ENCODE measurements at regions not wholly inside any gene's neighbourhood (a gene's known extent, or its start where the extent isn't known, plus 50 kb on each side); places are given as distances from the start of the nearest gene placed in this dataset.

GRCh38 chr2:221109552-221109951 lies 462.6 kb downstream of the EPHA4 start:
- H3K27ac ChIP-seq: no peak overlapping the region
- no peak for TF ChIP-seq CTCF (IDR thresholded peaks at IDR 0.05; ENCODE audit: low read depth, low read length)
- no peak overlapping the region for H3K4me3 ChIP-seq
- no peaks in the 10 kb centered on the region for H3K36me3 ChIP-seq
- no peaks in the 10 kb centered on the region for H3K9me3 ChIP-seq (ENCODE audit: low read depth)
- peaks cover 6% of the 10 kb centered on the region for H3K4me1 ChIP-seq (ENCODE audit: low read depth)
- H3K27me3 ChIP-seq: no peaks in the 10 kb centered on the region
- DNase-seq (ENCODE audit: low read depth in 1 of 2, low spot score in 1 of 2): no peak

GRCh38 chr2:221111739-221112138 lies 460.4 kb downstream of the EPHA4 start:
- Histone ChIP-seq H3K9me3 (ENCODE audit: low read depth) (no peaks in the 10 kb centered on the region), H3K4me1 (ENCODE audit: low read depth) (no peaks in the 10 kb centered on the region), H3K4me3 (no peak overlapping the region), H3K27ac (no peak overlapping the region), H3K36me3 (no peaks in the 10 kb centered on the region), H3K27me3 (no peaks in the 10 kb centered on the region)
- no peak for TF ChIP-seq CTCF (IDR thresholded peaks at IDR 0.05; ENCODE audit: low read depth, low read length)
- DNase-seq (ENCODE audit: low read depth in 1 of 2, low spot score in 1 of 2): no peak

- TF ChIP-seq CTCF (IDR thresholded peaks at IDR 0.05; ENCODE audit: low read depth, low read length): no peak
- DNase-seq (ENCODE audit: low read depth in 1 of 2, low spot score in 1 of 2): no peak
- H3K27me3 ChIP-seq: no peaks in the 10 kb centered on the region
- H3K27ac ChIP-seq: no peak overlapping the region
- no peak overlapping the region for H3K4me3 ChIP-seq
- H3K36me3 ChIP-seq: no peaks in the 10 kb centered on the region
- H3K4me1 ChIP-seq (ENCODE audit: low read depth): no peaks in the 10 kb centered on the region
- H3K9me3 ChIP-seq (ENCODE audit: low read depth): no peaks in the 10 kb centered on the region
These were observed 459.4 kb downstream of the EPHA4 start for GRCh38 chr2:221112744-221113143.

GRCh38 chr2:221115944-221116343 lies 456.2 kb downstream of the EPHA4 start:
- H3K9me3 ChIP-seq (ENCODE audit: low read depth): no peaks in the 10 kb centered on the region
- no peak for DNase-seq (ENCODE audit: low read depth in 1 of 2, low spot score in 1 of 2)
- no peak for TF ChIP-seq CTCF (IDR thresholded peaks at IDR 0.05; ENCODE audit: low read depth, low read length)

GRCh38 chr2:221120643-221121042 lies 451.5 kb downstream of the EPHA4 start:
- H3K27me3 ChIP-seq: no peaks in the 10 kb centered on the region
- H3K9me3 ChIP-seq (ENCODE audit: low read depth): no peaks in the 10 kb centered on the region
- H3K27ac ChIP-seq: no peak overlapping the region
- H3K36me3 ChIP-seq: no peaks in the 10 kb centered on the region
- no peak overlapping the region for H3K4me3 ChIP-seq
- H3K4me1 ChIP-seq (ENCODE audit: low read depth): no peaks in the 10 kb centered on the region
- no peak for DNase-seq (ENCODE audit: low read depth in 1 of 2, low spot score in 1 of 2)
- TF ChIP-seq CTCF (IDR thresholded peaks at IDR 0.05; ENCODE audit: low read depth, low read length): no peak

More at GRCh38 chr2:221115944-221116343, 456.2 kb downstream of the EPHA4 start:
- no peaks in the 10 kb centered on the region for H3K4me1 ChIP-seq (ENCODE audit: low read depth)
- H3K27ac ChIP-seq: no peak overlapping the region
- no peaks in the 10 kb centered on the region for H3K27me3 ChIP-seq
- H3K4me3 ChIP-seq: no peak overlapping the region
- H3K36me3 ChIP-seq: no peaks in the 10 kb centered on the region

DNA sequence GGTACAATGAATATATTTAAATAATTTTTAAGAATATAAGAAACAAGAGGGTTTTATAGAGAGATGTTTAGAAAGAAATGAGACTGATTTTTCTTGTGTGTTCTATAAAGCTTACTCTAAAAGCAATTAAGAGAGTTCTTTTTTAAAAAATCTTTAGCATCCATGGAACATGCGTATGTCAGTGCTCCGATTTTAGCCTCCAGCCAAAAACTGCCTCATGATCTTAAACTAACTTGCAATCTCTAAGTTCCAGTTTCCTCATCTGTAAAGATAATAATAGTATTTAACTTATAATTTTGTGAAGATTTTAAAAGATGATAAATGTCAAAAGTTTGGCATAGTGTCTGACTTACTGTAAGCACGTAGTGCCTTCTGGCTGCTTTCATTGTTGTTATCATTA lies 448.7 kb downstream of the EPHA4 start:
- H3K9me3 ChIP-seq (ENCODE audit: low read depth): no peaks in the 10 kb centered on the region
- H3K4me1 ChIP-seq (ENCODE audit: low read depth): no peaks in the 10 kb centered on the region
- no peaks in the 10 kb centered on the region for H3K27me3 ChIP-seq
- TF ChIP-seq CTCF (IDR thresholded peaks at IDR 0.05; ENCODE audit: low read depth, low read length): no peak
- no peak overlapping the region for H3K27ac ChIP-seq
- no peaks in the 10 kb centered on the region for H3K36me3 ChIP-seq
- H3K4me3 ChIP-seq: no peak overlapping the region
- no peak for DNase-seq (ENCODE audit: low read depth in 1 of 2, low spot score in 1 of 2)

All from cardiac muscle cell (in vitro differentiated cells and primary cell).